ENCODE measurements at regions not wholly inside any gene's neighbourhood (a gene's known extent, or its start where the extent isn't known, plus 50 kb on each side); places are given as distances from the start of the nearest gene placed in this dataset.

- Histone ChIP-seq H2AFZ (ENCODE audit: low read length) (no peak overlapping the region), H2BK12ac (ENCODE audit: low read depth, low read length) (no peak overlapping the region), H3K79me1 (ENCODE audit: low read depth, low read length) (no peaks in the 10 kb centered on the region), H4K91ac (replicated peaks; ENCODE audit: insufficient read length, low read length) (no peak overlapping the region), H3K9ac (replicated peaks in 1 of 4; ENCODE audit: extremely low read depth in 1 of 4, low read depth in 3 of 4, low read length in 3 of 4) (no peak overlapping the region), H3K14ac (ENCODE audit: insufficient read length) (no peak overlapping the region), H2BK5ac (ENCODE audit: low read depth, low read length) (no peak overlapping the region), H4K5ac (ENCODE audit: insufficient read length, low read depth, low read length) (no peak overlapping the region), H4K20me1 (replicated peaks in 1 of 2; ENCODE audit: control insufficient read depth in 1 of 2, insufficient read depth in 2 of 2, low read length in 2 of 2) (no peaks in the 10 kb centered on the region), H3K23ac (ENCODE audit: insufficient read length) (no peak overlapping the region), H3K36me3 (ENCODE audit: control insufficient read depth in 2 of 4, insufficient read depth in 4 of 4, low read length in 3 of 4) (no peaks in the 10 kb centered on the region), H3K9me3 (ENCODE audit: insufficient read depth in 2 of 2, low read depth in 1 of 2, low read length in 1 of 2) (no peaks in the 10 kb centered on the region), H3K4me3 (ENCODE audit: extremely low read depth in 1 of 4, insufficient read depth in 2 of 4, low read depth in 3 of 4, low read length in 4 of 4) (no peak overlapping the region), H2AK5ac (ENCODE audit: low read depth, low read length) (no peak overlapping the region), H3K27me3 (replicated peaks in 1 of 4; ENCODE audit: control insufficient read depth in 3 of 4, extremely low read depth in 1 of 4, insufficient read depth in 3 of 4, low read length in 3 of 4) (no peaks in the 10 kb centered on the region), H3K4ac (replicated peaks; ENCODE audit: insufficient read length, low read depth, low read length) (no peak overlapping the region), H3K79me2 (ENCODE audit: control insufficient read depth in 1 of 2, insufficient read depth in 2 of 2, low read length in 2 of 2) (no peaks in the 10 kb centered on the region), H3K4me2 (ENCODE audit: insufficient read depth in 1 of 2, low read depth in 2 of 2, low read length in 2 of 2) (no peak overlapping the region), H3K4me1 (replicated peaks in 1 of 4; ENCODE audit: control insufficient read depth in 3 of 4, insufficient read depth in 4 of 4, low read length in 3 of 4) (no peaks in the 10 kb centered on the region), H3K56ac (replicated peaks; ENCODE audit: insufficient read length, low read depth, low read length) (no peak overlapping the region), H3K23me2 (ENCODE audit: low read depth, low read length) (no peaks in the 10 kb centered on the region), H3K27ac (ENCODE audit: low read depth, low read length) (no peak overlapping the region), H2BK15ac (ENCODE audit: low read length) (no peak overlapping the region), H4K8ac (ENCODE audit: extremely low read depth, insufficient read depth, low read length) (no peak overlapping the region), H2BK120ac (replicated peaks; ENCODE audit: low read depth, low read length) (no peak overlapping the region), H3K18ac (ENCODE audit: extremely low read depth, low read length) (no peak overlapping the region), H2BK20ac (ENCODE audit: low read length) (no peak overlapping the region)
- DNase-seq (ENCODE audit: low read depth in 1 of 2, low spot score in 2 of 2): no peak
- ChIA-PET CTCF (ENCODE audit: partially characterized antibody) (no interaction called here), POLR2A (ENCODE audit: partially characterized antibody) (no interaction called here)
- no peak for FAIRE-seq
- WGBS, 2 experiments (ENCODE audit: extremely low coverage in 1 of 2, insufficient coverage in 1 of 2, insufficient read length in 1 of 2, insufficient replicate concordance in 2 of 2, low coverage in 1 of 2, low lambda C conversion rate in 2 of 2, missing lambda C conversion rate in 1 of 2): 99% methylated on average over 5 of the region's 5 CpGs; no CpG with 5 or more reads in 1 of the 2 experiments
- TF ChIP-seq POLR2AphosphoS5 (IDR thresholded peaks at IDR 0.05; ENCODE audit: low read depth, low read length) (no peak), JUN (IDR thresholded peaks at IDR 0.05; ENCODE audit: low read depth, low read length) (no peak), SP4 (IDR thresholded peaks at IDR 0.05; ENCODE audit: low read length) (no peak), TCF12 (IDR thresholded peaks at IDR 0.05; ENCODE audit: low read depth, low read length) (no peak), FOSL1 (IDR thresholded peaks at IDR 0.05; ENCODE audit: insufficient read depth, low read depth, low read length) (no peak), TBP (IDR thresholded peaks at IDR 0.05; ENCODE audit: low read depth, low read length) (no peak), EGR1 (IDR thresholded peaks at IDR 0.05; ENCODE audit: borderline replicate concordance, low read depth, low read length) (no peak)
Observed at GRCh38 chr5:8700222-8700621, 831.3 kb downstream of the MTRR start.

Data from H1 (cell line).